ENCODE measurements at regions not wholly inside any gene's neighbourhood (a gene's known extent, or its start where the extent isn't known, plus 50 kb on each side); places are given as distances from the start of the nearest gene placed in this dataset.

DNA sequence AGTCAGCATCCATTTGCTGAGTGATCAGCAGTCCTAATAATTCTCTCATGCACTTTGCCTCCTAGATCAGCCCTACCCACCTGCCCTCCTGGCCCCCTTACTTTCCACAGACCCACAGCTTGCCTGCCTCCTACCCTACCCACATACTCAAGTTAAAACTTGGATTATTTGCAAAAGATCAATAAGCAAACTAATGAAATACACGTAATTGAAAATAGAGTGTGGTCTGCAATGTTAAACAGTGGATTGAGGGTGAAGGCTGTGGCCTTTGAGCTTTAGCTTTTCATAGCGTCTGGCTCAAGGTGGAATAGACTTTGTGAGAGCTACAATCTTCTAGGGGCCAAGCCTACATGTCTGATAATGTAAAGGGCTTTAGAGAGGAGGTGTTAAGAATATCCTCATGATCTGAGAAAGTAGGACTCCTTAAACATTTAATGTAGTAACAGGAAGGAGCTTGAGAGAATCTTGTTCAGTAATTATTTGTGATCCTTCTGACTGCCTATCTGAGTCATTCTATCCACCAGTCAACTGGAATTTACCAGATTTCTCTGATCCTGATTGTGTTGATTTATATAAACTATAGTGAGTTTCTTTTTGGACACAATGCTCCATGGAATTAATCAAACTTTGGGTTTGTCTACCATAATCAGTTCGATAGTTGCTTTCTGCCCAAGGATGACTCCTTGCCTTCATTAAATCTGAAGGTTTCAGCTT lies 310.0 kb downstream of the HRH4 start:
- no peak for TF ChIP-seq CTCF (IDR thresholded peaks at IDR 0.05; ENCODE audit: insufficient read depth, low read depth, low read length)
- no peak overlapping the region for H3K4me3 ChIP-seq (ENCODE audit: low read depth, low read length)
- DNase-seq (ENCODE audit: low read depth) = no peak

GRCh38 chr18:24771300-24771699 lies 310.9 kb downstream of the HRH4 start:
- no peak for DNase-seq (ENCODE audit: low read depth)
- no peak overlapping the region for H3K4me3 ChIP-seq (ENCODE audit: low read depth, low read length)
- TF ChIP-seq CTCF (IDR thresholded peaks at IDR 0.05; ENCODE audit: insufficient read depth, low read depth, low read length) = no peak

DNA sequence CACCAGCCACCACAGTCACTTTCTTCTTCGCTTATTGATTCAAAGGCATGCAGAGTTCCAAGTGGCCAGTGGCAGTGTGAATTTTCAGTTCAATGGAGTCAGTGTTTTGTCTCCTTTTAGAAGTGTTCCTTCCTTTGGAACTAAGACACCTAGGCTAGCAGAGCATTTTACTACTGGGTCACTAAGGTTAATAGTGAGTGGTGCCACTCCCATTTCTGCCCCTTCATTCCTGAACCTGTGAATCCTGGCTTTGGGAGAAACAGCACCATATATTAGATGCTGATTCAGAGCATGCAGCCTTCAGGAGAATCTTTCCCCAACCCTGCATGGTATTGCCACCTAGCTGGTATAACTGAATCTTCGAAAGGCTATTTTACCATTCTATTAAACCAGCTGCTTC lies 312.7 kb downstream of the HRH4 start:
- DNase-seq (ENCODE audit: low read depth) = no peak
- H3K4me3 ChIP-seq (ENCODE audit: low read depth, low read length) = no peak overlapping the region
- no peak for TF ChIP-seq CTCF (IDR thresholded peaks at IDR 0.05; ENCODE audit: insufficient read depth, low read depth, low read length)

- DNase-seq (ENCODE audit: low read depth) = no peak
- no peak overlapping the region for H3K4me3 ChIP-seq (ENCODE audit: low read depth, low read length)
- no peak for TF ChIP-seq CTCF (IDR thresholded peaks at IDR 0.05; ENCODE audit: insufficient read depth, low read depth, low read length)
Observed at GRCh38 chr18:24776019-24776418, 315.6 kb downstream of the HRH4 start.

DNA sequence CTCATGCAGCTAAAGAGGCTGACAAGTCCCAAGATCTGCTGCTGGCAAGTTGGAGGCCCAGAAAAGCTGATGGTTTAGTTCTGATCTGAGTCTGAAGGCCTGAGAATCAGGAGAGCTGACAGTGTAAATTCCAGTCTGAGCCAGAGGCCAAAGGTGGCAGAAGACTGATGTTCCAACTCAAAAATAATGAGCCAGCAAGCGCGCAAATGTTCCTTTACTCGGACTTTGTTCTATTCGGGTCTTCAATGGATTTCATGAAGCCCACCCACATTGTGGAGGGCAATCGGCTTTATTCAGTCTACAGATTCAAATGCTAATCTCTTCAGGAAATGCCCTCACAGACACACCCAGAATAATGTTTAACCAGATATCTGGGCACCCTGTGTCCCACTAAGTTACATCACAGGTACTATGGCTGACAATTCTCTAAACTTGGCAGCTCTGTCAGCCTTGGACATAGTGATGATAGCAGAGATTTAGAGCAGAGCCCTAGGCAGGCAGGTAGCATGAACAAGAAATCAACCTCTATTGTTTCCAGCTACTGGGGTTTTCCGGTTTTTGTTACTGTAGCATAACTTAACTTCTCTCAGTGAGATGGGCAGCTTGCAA lies 318.5 kb downstream of the HRH4 start:
- no peak for TF ChIP-seq CTCF (IDR thresholded peaks at IDR 0.05; ENCODE audit: insufficient read depth, low read depth, low read length)
- no peak for DNase-seq (ENCODE audit: low read depth)
- no peak overlapping the region for H3K4me3 ChIP-seq (ENCODE audit: low read depth, low read length)

DNA sequence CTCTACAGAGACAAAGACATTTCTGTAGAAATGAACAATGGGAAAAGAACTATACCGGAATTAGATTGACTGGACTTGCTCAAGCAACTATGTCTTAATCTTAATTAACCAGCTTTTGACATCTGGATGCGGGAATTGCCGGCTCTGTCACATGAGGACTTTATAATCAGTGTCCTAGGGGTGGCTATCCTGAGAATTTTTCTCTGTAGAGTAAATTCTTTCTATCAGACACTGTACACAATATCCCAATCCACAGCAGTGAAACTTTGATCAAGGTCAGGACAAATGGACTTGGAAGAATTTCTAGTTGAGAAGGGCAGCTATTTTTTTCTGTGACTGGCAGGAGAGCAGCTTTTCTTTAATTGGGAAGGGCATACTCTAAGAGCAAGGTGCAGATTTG lies 322.1 kb downstream of the HRH4 start:
- no peak for DNase-seq (ENCODE audit: low read depth)
- H3K4me3 ChIP-seq (ENCODE audit: low read depth, low read length) = no peak overlapping the region
- no peak for TF ChIP-seq CTCF (IDR thresholded peaks at IDR 0.05; ENCODE audit: insufficient read depth, low read depth, low read length)

All from fibroblast of villous mesenchyme (primary cell).